Activated CD4-positive, alpha-beta memory T cell treated with anti-CD3 and anti-CD28 coated beads for 36 hours (primary cell): ENCODE measurements at regions not wholly inside any gene's neighbourhood (a gene's known extent, or its start where the extent isn't known, plus 50 kb on each side); places are given as distances from the start of the nearest gene placed in this dataset.

Source experiments
- CTCF ChIA-PET: fragments of 350-600 bp; sonication (Branson Sonifier 250); formaldehyde crosslinking; loops from one replicate; lab custom pipeline; 2021; ENCODE audit warnings: antibody characterized with exemption, inconsistent platforms; lab: Charles Lee
- POLR2A ChIA-PET: fragments of 350-600 bp; sonication (Branson Sonifier 250); formaldehyde crosslinking; loops from one replicate; lab custom pipeline; 2021; ENCODE audit warnings: antibody characterized with exemption; lab: Charles Lee
- DNase-seq: peaks from one replicate; pipeline ENCODE4 v3.0.0-alpha.2; 2020
- H3K27ac Mint-ChIP-seq: one replicate; pipeline ENCODE4 v1.8.0; 2021; ENCODE audit warnings: mixed read lengths
- H3K27me3 Mint-ChIP-seq: one replicate; pipeline ENCODE4 v1.8.0; 2021; ENCODE audit warnings: mixed read lengths
- H3K36me3 Mint-ChIP-seq: one replicate; pipeline ENCODE4 v1.8.0; 2021; ENCODE audit warnings: mixed read lengths
- H3K4me1 Mint-ChIP-seq: one replicate; pipeline ENCODE4 v1.8.0; 2021; ENCODE audit warnings: low read depth, mixed read lengths
- H3K4me3 Mint-ChIP-seq: one replicate; pipeline ENCODE4 v1.8.0; 2021; ENCODE audit warnings: mild to moderate bottlenecking, mixed read lengths
- H3K9me3 Mint-ChIP-seq: one replicate; pipeline ENCODE4 v1.8.0; 2021; ENCODE audit warnings: mixed read lengths
- intact Hi-C: fragments of 100-400 bp; cut with micrococcal nuclease; formaldehyde crosslinking; loops from one replicate; pipeline ENCODE4 v1.15.1; 2023

GRCh38 chr2:7508296-7508943, 591.2 kb downstream of the RNF144A start:
- peaks cover 5% of the 10 kb centered on the region for H3K9me3 Mint-ChIP-seq
- H3K4me3 Mint-ChIP-seq, result no peak overlapping the region
- CTCF ChIA-PET, result interaction anchor here (0.6 to 2.3 kb wide), 6 partner anchors 14 to 1260 kb away, joined by 3 to 8 read pairs (median 3); no protein-coding TSS in a partner anchor
- H3K36me3 Mint-ChIP-seq, result no peaks in the 10 kb centered on the region
- no peak overlapping the region for H3K27ac Mint-ChIP-seq
- POLR2A ChIA-PET, result no interaction called here
- no peaks in the 10 kb centered on the region for H3K27me3 Mint-ChIP-seq
- no peaks in the 10 kb centered on the region for H3K4me1 Mint-ChIP-seq
- DNase-seq, result no peak
- intact Hi-C loops, result no loop called here

GRCh38 chr2:7510353-7510752, 593.1 kb downstream of the RNF144A start:
- Mint-ChIP-seq H3K27me3 (no peaks in the 10 kb centered on the region), H3K4me3 (no peak overlapping the region), H3K9me3 (peaks cover 5% of the 10 kb centered on the region), H3K4me1 (peaks cover 6% of the 10 kb centered on the region), H3K36me3 (no peaks in the 10 kb centered on the region), H3K27ac (no peak overlapping the region)
- CTCF ChIA-PET, result interaction anchor here (2.3 kb wide), 1 partner anchor 83 kb away, joined by 8 read pairs; no protein-coding TSS in a partner anchor
- DNase-seq, result no peak
- intact Hi-C loops, result no loop called here
- POLR2A ChIA-PET, result no interaction called here

DNA sequence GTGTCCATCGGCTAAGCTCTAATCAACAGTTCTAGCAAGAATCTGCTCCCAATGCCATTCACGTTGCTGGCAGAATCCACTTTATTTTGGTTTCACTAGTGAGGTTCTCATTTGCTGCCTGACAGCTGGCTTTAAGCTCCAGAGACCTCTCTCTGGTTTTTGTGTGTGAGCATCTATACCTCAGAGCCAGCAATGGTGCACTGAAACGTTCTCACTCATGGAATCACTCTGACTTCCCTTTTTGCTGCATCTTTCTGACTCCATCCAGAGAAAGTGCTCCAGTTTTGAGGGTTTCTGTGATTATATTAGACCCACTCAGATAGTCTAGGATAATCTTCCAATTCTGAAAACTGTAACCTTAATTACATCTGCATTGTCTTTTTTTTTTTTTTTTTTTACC, 596.6 kb downstream of the RNF144A start:
- CTCF ChIA-PET, result no interaction called here
- Mint-ChIP-seq H3K4me3 (no peak overlapping the region), H3K36me3 (no peaks in the 10 kb centered on the region), H3K9me3 (peaks cover 5% of the 10 kb centered on the region), H3K4me1 (peaks cover 33% of the 10 kb centered on the region), H3K27ac (no peak overlapping the region), H3K27me3 (no peaks in the 10 kb centered on the region)
- POLR2A ChIA-PET, result no interaction called here
- DNase-seq, result no peak
- intact Hi-C loops, result no loop called here

DNA sequence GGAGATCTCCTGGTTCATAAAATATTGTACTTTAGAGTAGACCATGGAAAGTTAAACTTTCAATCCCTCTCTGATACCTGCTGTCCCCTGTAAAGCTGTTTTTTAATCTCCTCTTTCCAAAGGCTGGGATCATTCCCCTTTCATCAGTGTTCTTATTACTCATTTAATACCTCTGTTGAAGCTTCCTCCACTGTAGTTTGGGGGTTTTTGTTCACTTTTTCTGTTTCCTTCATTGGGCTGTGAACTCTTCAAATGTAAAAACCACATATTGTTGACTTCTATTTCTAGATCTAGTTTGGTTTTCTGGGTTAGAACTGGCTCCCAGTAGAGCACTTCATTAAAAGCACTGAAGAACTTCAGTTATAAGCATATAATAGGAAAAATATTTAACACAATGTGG, 598.1 kb downstream of the RNF144A start:
- intact Hi-C loops, result no loop called here
- DNase-seq, result no peak
- CTCF ChIA-PET, result interaction anchor here (0.8 kb wide), 1 partner anchor 156 kb away, joined by 3 read pairs; no protein-coding TSS in a partner anchor
- no peaks in the 10 kb centered on the region for H3K27me3 Mint-ChIP-seq
- peaks cover 1% of the 10 kb centered on the region for H3K9me3 Mint-ChIP-seq
- H3K4me1 Mint-ChIP-seq, result peaks cover 36% of the 10 kb centered on the region
- no peak overlapping the region for H3K4me3 Mint-ChIP-seq
- H3K27ac Mint-ChIP-seq, result peak overlapping the region; percentile 26
- POLR2A ChIA-PET, result no interaction called here
- H3K36me3 Mint-ChIP-seq, result no peaks in the 10 kb centered on the region

- Mint-ChIP-seq H3K36me3 (no peaks in the 10 kb centered on the region), H3K27me3 (no peaks in the 10 kb centered on the region), H3K4me1 (peaks cover 39% of the 10 kb centered on the region), H3K4me3 (no peak overlapping the region), H3K9me3 (no peaks in the 10 kb centered on the region), H3K27ac (peak overlapping the region; percentile 91)
- POLR2A ChIA-PET, result no interaction called here
- intact Hi-C loops, result loop anchor here (2.0 kb wide), 1 partner anchor 44 kb away; no protein-coding TSS in a partner anchor
- no peak for DNase-seq
- CTCF ChIA-PET, result interaction anchor here (0.8 kb wide), 1 partner anchor 205 kb away, joined by 3 read pairs; no protein-coding TSS in a partner anchor
These were observed 599.4 kb downstream of the RNF144A start for GRCh38 chr2:7516484-7517063.

- Mint-ChIP-seq H3K27ac (peak overlapping the region; percentile 91), H3K9me3 (no peaks in the 10 kb centered on the region), H3K4me3 (peak overlapping the region; percentile 28), H3K36me3 (no peaks in the 10 kb centered on the region), H3K27me3 (no peaks in the 10 kb centered on the region), H3K4me1 (peaks cover 39% of the 10 kb centered on the region)
- ChIA-PET CTCF (no interaction called here), POLR2A (no interaction called here)
- intact Hi-C loops, result loop anchor here (2.0 kb wide), 1 partner anchor 44 kb away; no protein-coding TSS in a partner anchor
- DNase-seq, result peak; percentile 55
These were observed 599.9 kb downstream of the RNF144A start for GRCh38 chr2:7517088-7517487.

GRCh38 chr2:7517851-7518250, 600.6 kb downstream of the RNF144A start:
- CTCF ChIA-PET, result interaction anchor here (0.6 kb wide), 1 partner anchor 155 kb away, joined by 3 read pairs; no protein-coding TSS in a partner anchor
- POLR2A ChIA-PET, result no interaction called here
- Mint-ChIP-seq H3K9me3 (no peaks in the 10 kb centered on the region), H3K27ac (peak overlapping the region; percentile 91), H3K4me1 (peaks cover 43% of the 10 kb centered on the region), H3K36me3 (no peaks in the 10 kb centered on the region), H3K4me3 (no peak overlapping the region), H3K27me3 (no peaks in the 10 kb centered on the region)
- intact Hi-C loops, result loop anchor here (2.0 kb wide), 1 partner anchor 45 kb away; no protein-coding TSS in a partner anchor
- no peak for DNase-seq

GRCh38 chr2:7523481-7524120, 606.4 kb downstream of the RNF144A start:
- DNase-seq, result no peak
- intact Hi-C loops, result loop anchor here (1.0 to 2.0 kb wide), 3 partner anchors 44 to 73 kb away; no protein-coding TSS in a partner anchor
- peak overlapping the region; percentile 91 for H3K27ac Mint-ChIP-seq
- no peaks in the 10 kb centered on the region for H3K27me3 Mint-ChIP-seq
- peaks cover 4% of the 10 kb centered on the region for H3K9me3 Mint-ChIP-seq
- CTCF ChIA-PET, result interaction anchor here (1.5 kb wide), 2 partner anchors 73 to 96 kb away, joined by 5 to 9 read pairs; no protein-coding TSS in a partner anchor
- peaks cover 50% of the 10 kb centered on the region for H3K4me1 Mint-ChIP-seq
- peak overlapping the region; percentile 58 for H3K4me3 Mint-ChIP-seq
- POLR2A ChIA-PET, result interaction anchor here (0.8 to 1.7 kb wide), 7 partner anchors 45 to 1158 kb away, joined by 3 to 6 read pairs (median 5); partner anchors contain the start of gene ID2
- H3K36me3 Mint-ChIP-seq, result peaks cover 6% of the 10 kb centered on the region

- DNase-seq, result no peak
- Mint-ChIP-seq H3K4me1 (peaks cover 47% of the 10 kb centered on the region), H3K9me3 (peaks cover 10% of the 10 kb centered on the region), H3K27ac (peak overlapping the region; percentile 91), H3K36me3 (peaks cover 12% of the 10 kb centered on the region), H3K4me3 (peak overlapping the region; percentile 58), H3K27me3 (no peaks in the 10 kb centered on the region)
- ChIA-PET POLR2A (interaction anchor here (0.9 to 1.7 kb wide), 6 partner anchors 45 to 1158 kb away, joined by 3 to 6 read pairs (median 4); partner anchors contain the start of gene ID2), CTCF (interaction anchor here (0.7 to 1.5 kb wide), 3 partner anchors 74 to 1061 kb away, joined by 5 to 9 read pairs (median 7); no protein-coding TSS in a partner anchor)
- intact Hi-C loops, result loop anchor here (2.0 kb wide), 1 partner anchor 55 kb away; no protein-coding TSS in a partner anchor
These were observed 607.0 kb downstream of the RNF144A start for GRCh38 chr2:7524195-7524594.

GRCh38 chr2:7525746-7526145, 608.5 kb downstream of the RNF144A start:
- peaks cover 22% of the 10 kb centered on the region for H3K36me3 Mint-ChIP-seq
- peaks cover 53% of the 10 kb centered on the region for H3K4me1 Mint-ChIP-seq
- no peak for DNase-seq
- intact Hi-C loops, result loop anchor here (1.0 to 2.0 kb wide), 2 partner anchors 57 to 89 kb away; no protein-coding TSS in a partner anchor
- H3K9me3 Mint-ChIP-seq, result peaks cover 23% of the 10 kb centered on the region
- peak overlapping the region; percentile 80 for H3K27ac Mint-ChIP-seq
- ChIA-PET POLR2A (no interaction called here), CTCF (interaction anchor here (1.1 kb wide), 1 partner anchor 98 kb away, joined by 3 read pairs; no protein-coding TSS in a partner anchor)
- no peaks in the 10 kb centered on the region for H3K27me3 Mint-ChIP-seq
- peak overlapping the region; percentile 23 for H3K4me3 Mint-ChIP-seq

DNA sequence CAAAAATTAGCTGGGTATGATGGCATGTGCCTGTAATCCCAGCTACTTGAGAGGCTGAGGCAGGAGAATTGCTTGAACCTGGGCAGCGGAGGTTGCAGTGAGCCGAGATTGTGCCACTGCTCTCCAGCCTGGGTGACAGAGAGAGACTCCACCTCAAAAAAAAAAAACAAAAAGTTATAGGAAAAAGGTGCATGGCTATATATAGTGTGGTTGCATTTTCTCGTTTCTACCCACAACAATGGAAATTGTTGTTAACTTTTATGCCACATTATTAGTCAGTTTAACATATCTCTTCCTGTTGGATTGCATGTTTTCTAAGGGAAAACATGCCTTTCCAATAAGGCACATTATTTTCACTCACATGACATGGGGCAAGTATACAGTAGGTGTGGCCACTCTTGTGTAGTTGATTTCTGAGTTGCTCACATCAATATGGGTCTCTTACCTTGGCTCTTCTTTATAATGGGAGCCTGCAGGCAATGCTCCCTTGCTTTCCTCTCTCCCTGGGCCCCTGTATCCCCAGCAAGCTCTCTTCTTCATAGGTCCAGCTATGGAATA, 610.0 kb downstream of the RNF144A start:
- Mint-ChIP-seq H3K27me3 (no peaks in the 10 kb centered on the region), H3K36me3 (peaks cover 37% of the 10 kb centered on the region), H3K4me3 (no peak overlapping the region), H3K27ac (peak overlapping the region; percentile 15), H3K9me3 (peaks cover 38% of the 10 kb centered on the region), H3K4me1 (peaks cover 50% of the 10 kb centered on the region)
- CTCF ChIA-PET, result no interaction called here
- intact Hi-C loops, result no loop called here
- DNase-seq, result no peak
- POLR2A ChIA-PET, result no interaction called here
